ENCODE measurements at regions not wholly inside any gene's neighbourhood (a gene's known extent, or its start where the extent isn't known, plus 50 kb on each side); places are given as distances from the start of the nearest gene placed in this dataset.
A peak's percentile ranks its signal among the peaks of the same experiment; 100 is the strongest.

DNA sequence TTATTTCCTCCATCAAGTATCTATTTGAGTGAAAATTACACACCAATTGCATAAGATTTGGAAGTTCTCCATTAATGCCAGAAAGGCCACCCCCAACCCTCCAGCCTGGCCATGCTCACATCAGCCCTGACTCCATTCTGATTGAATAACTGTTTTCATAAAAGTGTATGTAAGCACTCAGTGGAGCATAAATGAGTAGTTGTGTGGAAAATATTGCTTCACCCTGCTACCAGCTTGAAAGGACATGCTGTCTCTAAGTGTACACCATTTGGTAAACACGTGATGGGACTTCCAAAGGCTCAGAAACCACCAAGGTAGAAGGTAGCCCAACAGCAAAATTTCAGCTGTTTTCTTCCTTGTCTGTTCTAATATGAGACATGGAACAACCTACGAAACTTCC is 393.8 kb downstream of the ZNF385D start:
- no peak for DNase-seq

DNA sequence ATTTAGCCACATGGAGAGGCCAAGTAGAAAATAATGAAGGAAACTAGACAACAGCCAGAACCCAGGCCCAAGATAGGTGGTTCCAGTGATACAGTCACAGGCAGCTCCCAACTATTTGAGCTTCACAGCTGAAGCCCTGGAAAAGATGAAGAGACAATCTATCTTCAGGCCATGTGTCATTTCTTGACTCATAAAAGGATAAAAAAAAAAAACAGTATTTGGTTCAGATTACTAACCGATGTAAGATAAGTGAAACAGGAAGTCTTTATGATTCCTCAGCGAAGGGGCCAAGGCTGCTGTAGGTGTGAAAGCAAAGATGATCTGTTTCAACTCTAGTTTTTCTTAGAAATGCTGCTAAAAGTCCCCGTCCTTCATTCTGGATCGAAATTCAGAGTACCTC is 394.6 kb downstream of the ZNF385D start:
- DNase-seq, result no peak

DNA sequence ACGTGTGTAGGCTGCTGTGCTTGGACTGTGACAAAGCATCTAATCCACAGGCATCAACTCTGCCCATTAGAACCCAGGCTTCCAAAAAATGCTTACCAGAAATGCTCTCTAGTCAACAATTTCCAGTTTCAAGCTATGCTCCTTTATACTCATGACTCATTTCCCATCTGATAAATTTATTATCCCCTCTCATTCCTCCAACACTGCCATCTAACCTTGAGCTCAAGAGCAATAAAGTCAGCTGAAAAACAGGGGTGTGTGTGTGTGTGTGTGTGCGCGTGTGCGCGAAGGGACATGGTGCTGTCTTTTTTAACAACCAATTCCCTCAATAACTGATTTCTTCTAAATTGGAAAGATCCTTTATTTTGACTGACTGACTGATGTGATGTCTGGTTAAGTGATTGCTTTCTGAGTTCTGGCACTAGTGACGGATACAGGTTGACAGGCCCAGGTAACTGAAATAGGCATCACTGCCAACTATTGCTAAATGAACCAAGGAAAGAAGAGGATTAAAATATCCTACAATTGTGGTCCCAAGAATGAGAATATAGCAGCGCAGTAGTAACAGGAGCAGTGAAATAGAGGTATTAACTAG is 405.5 kb downstream of the ZNF385D start:
- no peak for DNase-seq

- peak; percentile 19 for DNase-seq
These were observed 419.2 kb downstream of the ZNF385D start for GRCh38 chr3:21331857-21332256.

DNA sequence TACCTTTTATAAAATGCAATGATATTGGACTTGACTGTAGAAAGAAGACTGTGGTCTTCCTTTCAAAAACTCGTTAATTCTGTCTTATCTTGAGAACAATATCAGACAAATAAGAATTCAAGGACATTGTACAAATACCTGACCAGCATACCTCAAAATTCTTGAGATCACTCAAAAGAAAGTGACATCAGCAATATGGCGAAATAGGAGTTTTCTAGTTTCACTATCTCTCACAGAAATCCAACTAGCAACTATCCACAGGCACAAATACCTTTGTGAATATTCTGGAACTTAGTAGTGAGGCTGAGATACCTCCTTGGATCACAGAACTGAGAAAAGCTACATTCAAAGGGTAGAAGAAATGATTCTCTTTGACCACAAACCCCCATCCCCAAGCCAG is 419.7 kb downstream of the ZNF385D start:
- DNase-seq, result no peak

- DNase-seq, result no peak
These were observed 420.7 kb downstream of the ZNF385D start for GRCh38 chr3:21330293-21330692.

- DNase-seq, result peak; percentile 18
These were observed 422.2 kb downstream of the ZNF385D start for GRCh38 chr3:21328711-21329390.

DNA sequence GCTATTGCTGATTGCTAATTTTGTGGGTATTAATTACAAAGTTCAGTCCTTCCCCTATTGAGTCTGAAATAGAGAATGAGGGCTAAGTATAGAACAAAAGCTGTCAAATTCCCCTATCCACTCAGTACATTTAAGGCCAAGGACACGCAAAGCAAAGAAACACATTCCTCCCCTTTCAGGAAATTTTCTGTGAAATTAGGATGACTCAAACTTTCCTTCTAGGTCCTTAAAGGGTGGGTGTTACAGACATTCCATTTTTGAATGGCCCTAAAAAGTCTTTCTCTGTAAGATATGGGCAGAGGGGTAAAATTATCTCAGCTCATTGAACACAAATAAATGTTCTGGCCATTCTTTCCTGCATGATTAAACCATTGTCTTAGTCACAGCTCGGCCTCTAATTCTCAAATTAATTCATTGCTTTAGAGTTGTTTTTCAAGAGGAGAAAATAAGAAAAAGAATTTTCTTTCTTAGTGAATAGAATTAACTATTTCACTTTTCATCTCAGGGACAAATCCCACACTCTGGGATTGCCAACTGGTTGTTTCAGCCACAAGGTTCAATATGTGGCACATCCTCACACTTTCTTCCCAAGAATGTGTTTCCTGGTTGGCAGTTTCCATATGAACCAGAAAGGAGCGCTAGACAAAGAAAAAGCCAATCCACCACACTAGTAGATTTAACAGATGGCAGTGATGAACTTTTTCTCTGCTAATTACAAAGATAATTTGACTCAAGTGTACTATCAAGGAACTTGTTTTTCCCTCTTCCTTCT is 424.1 kb downstream of the ZNF385D start:
- no peak for DNase-seq

- no peak for DNase-seq
These were observed 436.3 kb downstream of the ZNF385D start for GRCh38 chr3:21314688-21315087.

GRCh38 chr3:21310891-21311290 is 440.1 kb downstream of the ZNF385D start:
- DNase-seq, result no peak

DNA sequence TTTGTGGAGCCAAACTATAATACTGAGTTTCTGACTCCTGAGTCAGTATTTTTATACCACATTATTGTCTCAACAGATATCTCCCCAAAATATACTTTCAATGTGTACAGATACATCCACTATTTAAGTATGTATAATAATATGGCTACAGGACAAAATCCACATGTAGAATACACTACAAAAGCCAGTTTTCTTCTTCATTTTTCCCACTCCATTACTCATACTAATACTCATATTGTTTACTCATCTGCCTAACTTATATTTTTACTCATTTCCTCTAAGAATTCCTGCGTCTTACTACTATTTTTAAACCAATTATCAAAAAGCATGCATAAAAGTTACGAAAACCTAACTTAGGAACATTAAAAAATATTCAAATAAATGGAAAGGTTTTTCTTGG is 440.8 kb downstream of the ZNF385D start:
- DNase-seq, result no peak

- no peak for DNase-seq
These were observed 453.7 kb downstream of the ZNF385D start for GRCh38 chr3:21297304-21297703.

DNA sequence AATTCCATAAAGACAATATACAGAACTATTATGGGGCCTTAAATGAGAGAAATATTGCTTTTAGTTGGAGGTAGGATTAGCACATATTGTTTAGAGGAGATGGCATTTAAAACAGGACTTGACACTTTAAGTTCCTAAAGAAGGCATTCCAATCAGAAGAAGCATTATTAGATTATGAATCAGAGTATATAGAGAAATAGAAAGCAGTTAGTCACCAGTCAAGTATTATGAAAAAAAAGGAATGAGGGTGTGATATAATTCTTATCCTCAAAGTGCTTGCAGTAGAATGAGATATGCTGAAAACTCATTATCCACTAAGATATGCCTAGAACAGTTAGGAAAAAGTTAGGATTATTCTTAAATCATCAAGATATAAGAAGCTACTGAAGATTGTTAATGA is 456.2 kb downstream of the ZNF385D start:
- DNase-seq, result no peak

GRCh38 chr3:21292971-21293370 is 458.0 kb downstream of the ZNF385D start:
- no peak for DNase-seq

- no peak for DNase-seq
These were observed 460.5 kb downstream of the ZNF385D start for GRCh38 chr3:21290557-21290956.

GRCh38 chr3:21274079-21274571 is 476.9 kb downstream of the ZNF385D start:
- no peak for DNase-seq

GRCh38 chr3:21273259-21274025 is 477.6 kb downstream of the ZNF385D start:
- peak; percentile 85 for DNase-seq

- DNase-seq, result no peak
These were observed 479.4 kb downstream of the ZNF385D start for GRCh38 chr3:21271606-21272016.

GRCh38 chr3:21269882-21270281 is 481.1 kb downstream of the ZNF385D start:
- no peak for DNase-seq

- no peak for DNase-seq
These were observed 490.5 kb downstream of the ZNF385D start for GRCh38 chr3:21260507-21260906.

- no peak for DNase-seq
These were observed 491.1 kb downstream of the ZNF385D start for GRCh38 chr3:21259896-21260295.

DNA sequence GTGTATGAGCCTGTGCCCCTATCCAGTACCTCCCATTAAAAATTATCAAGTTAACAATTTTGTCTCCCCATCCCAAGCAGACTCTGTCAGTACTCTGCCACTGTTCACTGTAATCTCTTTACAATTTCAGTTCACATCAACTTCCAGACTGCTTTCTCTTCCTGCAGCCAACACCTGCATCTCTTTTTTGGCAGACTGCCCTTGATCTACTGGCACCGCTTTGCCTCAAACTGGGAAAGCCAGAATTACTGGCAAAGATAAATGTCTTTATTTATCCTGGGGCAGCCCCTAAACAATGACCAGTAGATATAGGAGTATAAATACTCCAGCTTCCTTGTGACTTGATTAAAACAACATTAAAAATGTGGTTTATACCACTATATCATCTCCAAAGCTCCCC is 494.1 kb downstream of the ZNF385D start:
- DNase-seq, result no peak

GRCh38 chr3:21238661-21239060 is 512.3 kb downstream of the ZNF385D start:
- no peak for DNase-seq

All from femur (tissue), 1 donor.